B cell (primary cell): ENCODE measurements at regions not wholly inside any gene's neighbourhood (a gene's known extent, or its start where the extent isn't known, plus 50 kb on each side); places are given as distances from the start of the nearest gene placed in this dataset.

Experiments
- ATAC-seq: fragments of 200-7000 bp; cut with Tn5 transposase; one replicate; pipeline ENCODE4 v1.10.0; 2021; ENCODE audit warnings: low read depth, mild to moderate bottlenecking, moderate number of reproducible peaks, moderate library complexity
- CTCF ChIA-PET: fragments of 350-600 bp; sonication (Branson Sonifier 250); formaldehyde crosslinking; loops from one replicate; lab custom pipeline; 2021; ENCODE audit warnings: antibody characterized with exemption, inconsistent platforms; lab: Charles Lee
- POLR2A ChIA-PET: fragments of 350-600 bp; sonication (Branson Sonifier 250); formaldehyde crosslinking; loops from one replicate; lab custom pipeline; 2021; ENCODE audit warnings: antibody characterized with exemption; lab: Charles Lee
- DNase-seq: peaks from one replicate; pipeline ENCODE4 v3.0.0; 2013
- H2AFZ ChIP-seq: 2 replicates; pipeline ENCODE4 v1.6.1; 2012; ENCODE audit warnings: mild to moderate bottlenecking, low read depth, low read length; ENCODE audit not compliant: insufficient read depth, poor library complexity, severe bottlenecking
- H3K27ac ChIP-seq, 2 donors: 1 replicate in 1 of 2; 2 replicates in 1 of 2; pipeline ENCODE4 v1.5.1; 2012 to 2013; ENCODE audit warnings: low read length in 2 of 2, mild to moderate bottlenecking in 2 of 2, moderate library complexity in 1 of 2
- H3K27me3 ChIP-seq, 4 experiments: fragments of 200-600 bp in 1 of 4; sonication (generic) in 1 of 4; replicated peaks in 1 of 4; 1 replicate in 2 of 4; 2 replicates in 2 of 4; pipeline versions ENCODE4 v1.6.1 to v1.7.0; 2013 to 2016; ENCODE audit warnings: low read length in 3 of 4, mild to moderate bottlenecking in 2 of 4, mixed read lengths in 1 of 4, moderate library complexity in 1 of 4; ENCODE audit not compliant: insufficient read depth in 4 of 4, control insufficient read depth in 3 of 4; ENCODE audit errors: control extremely low read depth in 1 of 4
- H3K36me3 ChIP-seq, 2 experiments: replicated peaks in 1 of 2; 1 replicate in 1 of 2; 2 replicates in 1 of 2; pipeline versions ENCODE4 v1.6.1 to v1.7.1; 2013; ENCODE audit warnings: low read length in 1 of 2; ENCODE audit not compliant: insufficient read depth in 2 of 2, control insufficient read depth in 1 of 2; ENCODE audit errors: control extremely low read depth in 1 of 2, extremely low read depth in 1 of 2
- H3K4me1 ChIP-seq, 2 donors: fragments of 200-600 bp in 1 of 2; sonication (generic) in 1 of 2; 1 replicate in 1 of 2; 2 replicates in 1 of 2; pipeline versions ENCODE4 v1.5.1 to v1.6.1; 2013 to 2017; ENCODE audit warnings: low read length in 2 of 2; ENCODE audit not compliant: control insufficient read depth in 2 of 2, insufficient read depth in 2 of 2
- H3K4me2 ChIP-seq: replicated peaks from 2 replicates; pipeline ENCODE3; 2012; ENCODE audit warnings: mild to moderate bottlenecking, low read depth, low read length; ENCODE audit not compliant: poor library complexity, severe bottlenecking
- H3K4me3 ChIP-seq, 5 experiments: fragments of 200-600 bp in 1 of 5; sonication (generic) in 1 of 5; 1 replicate in 3 of 5; 2 replicates in 2 of 5; pipeline versions ENCODE4 v1.5.1 to v1.7.0; 2011 to 2016; ENCODE audit warnings: low read length in 4 of 5, mild to moderate bottlenecking in 4 of 5, low read depth in 2 of 5, control low read depth in 1 of 5, moderate library complexity in 1 of 5; ENCODE audit not compliant: insufficient read depth in 1 of 5; ENCODE audit errors: control extremely low read depth in 1 of 5, extremely low read depth in 1 of 5
- H3K79me2 ChIP-seq: fragments of 200-600 bp; sonication (generic); one replicate; pipeline ENCODE4 v1.6.0; 2016; ENCODE audit warnings: low read length; ENCODE audit not compliant: control insufficient read depth, insufficient read depth
- H3K9ac ChIP-seq: fragments of 200-600 bp; sonication (generic); 2 replicates; pipeline ENCODE4 v1.6.1; 2017; ENCODE audit warnings: mild to moderate bottlenecking, low read length, moderate library complexity
- H3K9me3 ChIP-seq, 3 donors: one replicate each; pipeline versions ENCODE4 v1.6.1 to v1.7.1; 2013; ENCODE audit warnings: low read length in 2 of 3; ENCODE audit not compliant: control insufficient read depth in 2 of 3, insufficient read depth in 1 of 3; ENCODE audit errors: control extremely low read depth in 1 of 3
- H4K20me1 ChIP-seq: 2 replicates; pipeline ENCODE4 v1.6.0; 2012; ENCODE audit warnings: mild to moderate bottlenecking, low read length; ENCODE audit not compliant: insufficient read depth, control insufficient read depth, poor library complexity, severe bottlenecking
- H3K27ac Mint-ChIP-seq: one replicate; pipeline ENCODE4 v1.8.0; 2021; ENCODE audit warnings: mixed read lengths
- H3K27me3 Mint-ChIP-seq: one replicate; pipeline ENCODE4 v1.8.0; 2021; ENCODE audit warnings: mixed read lengths
- H3K4me1 Mint-ChIP-seq: one replicate; pipeline ENCODE4 v1.8.0; 2021; ENCODE audit warnings: mixed read lengths
- H3K4me3 Mint-ChIP-seq: one replicate; pipeline ENCODE4 v1.8.0; 2021; ENCODE audit warnings: mixed read lengths
- H3K9me3 Mint-ChIP-seq: one replicate; pipeline ENCODE4 v1.8.0; 2022; ENCODE audit warnings: mixed read lengths; ENCODE audit not compliant: insufficient read depth
- EZH2 ChIP-seq: IDR thresholded peaks from 2 replicates; pipeline ENCODE4 v1.6.1; 2012; ENCODE audit warnings: borderline replicate concordance, low read depth, mild to moderate bottlenecking, moderate library complexity, low read length; ENCODE audit not compliant: insufficient read depth, poor library complexity, severe bottlenecking
- WGBS: methylation state at CpG from one replicate; pipeline ENCODE4 v1.1.5; 2013; ENCODE audit warnings: missing lambda C conversion rate; ENCODE audit not compliant: insufficient coverage; 5-methylcytosine and 5-hydroxymethylcytosine counted together
- intact Hi-C: fragments of 100-400 bp; cut with micrococcal nuclease; formaldehyde crosslinking; loops from one replicate; pipeline ENCODE4 v1.10.0; 2022
- TF ChIP-seq, protein P1 (sequence below): fragments of 200-600 bp; IDR thresholded peaks from one replicate; pipeline ENCODE4 v1.8.0; 2022; ENCODE audit warnings: antibody characterized with exemption, mild to moderate bottlenecking

DNA sequence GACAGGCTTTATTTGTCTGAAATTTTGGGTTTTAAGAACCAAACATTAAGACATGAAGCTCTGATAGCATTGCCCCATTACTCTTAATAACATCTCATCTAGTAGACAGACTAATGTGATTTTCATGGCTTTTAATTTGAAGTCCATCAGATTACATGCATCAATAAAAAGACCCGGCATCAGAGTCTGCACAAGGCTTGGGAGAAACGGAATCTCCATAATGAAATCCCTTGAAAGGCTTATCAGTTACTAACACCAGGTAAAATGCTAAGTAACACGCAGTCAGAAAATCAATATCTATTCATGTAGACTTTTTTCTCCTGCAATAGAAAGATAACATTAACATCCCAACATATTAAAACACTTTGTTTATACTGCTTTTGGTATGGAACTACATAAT lies 1485.2 kb upstream of the DDX18 start:
- no peaks in the 10 kb centered on the region for H3K27me3 Mint-ChIP-seq
- no peak overlapping the region for H3K27ac Mint-ChIP-seq
- Histone ChIP-seq H3K4me1 (no peaks in the 10 kb centered on the region), H3K27ac (no peak overlapping the region), H3K79me2 (no peaks in the 10 kb centered on the region), H3K36me3 (no peaks in the 10 kb centered on the region), H3K4me3 (no peak overlapping the region), H2AFZ (no peak overlapping the region), H3K9ac (no peak overlapping the region), H3K4me2 (no peak overlapping the region), H4K20me1 (no peaks in the 10 kb centered on the region), H3K27me3 (no peaks in the 10 kb centered on the region), H3K9me3 (no peaks in the 10 kb centered on the region)
- CTCF ChIA-PET: no interaction called here
- H3K4me1 Mint-ChIP-seq: no peaks in the 10 kb centered on the region
- POLR2A ChIA-PET: no interaction called here
- intact Hi-C loops: no loop called here
- no peak for ATAC-seq
- H3K9me3 Mint-ChIP-seq: peaks cover 2% of the 10 kb centered on the region
- no peak for DNase-seq
- no peak overlapping the region for H3K4me3 Mint-ChIP-seq
- TF ChIP-seq, protein P1, sequence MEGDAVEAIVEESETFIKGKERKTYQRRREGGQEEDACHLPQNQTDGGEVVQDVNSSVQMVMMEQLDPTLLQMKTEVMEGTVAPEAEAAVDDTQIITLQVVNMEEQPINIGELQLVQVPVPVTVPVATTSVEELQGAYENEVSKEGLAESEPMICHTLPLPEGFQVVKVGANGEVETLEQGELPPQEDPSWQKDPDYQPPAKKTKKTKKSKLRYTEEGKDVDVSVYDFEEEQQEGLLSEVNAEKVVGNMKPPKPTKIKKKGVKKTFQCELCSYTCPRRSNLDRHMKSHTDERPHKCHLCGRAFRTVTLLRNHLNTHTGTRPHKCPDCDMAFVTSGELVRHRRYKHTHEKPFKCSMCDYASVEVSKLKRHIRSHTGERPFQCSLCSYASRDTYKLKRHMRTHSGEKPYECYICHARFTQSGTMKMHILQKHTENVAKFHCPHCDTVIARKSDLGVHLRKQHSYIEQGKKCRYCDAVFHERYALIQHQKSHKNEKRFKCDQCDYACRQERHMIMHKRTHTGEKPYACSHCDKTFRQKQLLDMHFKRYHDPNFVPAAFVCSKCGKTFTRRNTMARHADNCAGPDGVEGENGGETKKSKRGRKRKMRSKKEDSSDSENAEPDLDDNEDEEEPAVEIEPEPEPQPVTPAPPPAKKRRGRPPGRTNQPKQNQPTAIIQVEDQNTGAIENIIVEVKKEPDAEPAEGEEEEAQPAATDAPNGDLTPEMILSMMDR: no peak
- TF ChIP-seq EZH2: no peak
- 100% methylated on average over 1 of the region's 3 CpGs for WGBS

DNA sequence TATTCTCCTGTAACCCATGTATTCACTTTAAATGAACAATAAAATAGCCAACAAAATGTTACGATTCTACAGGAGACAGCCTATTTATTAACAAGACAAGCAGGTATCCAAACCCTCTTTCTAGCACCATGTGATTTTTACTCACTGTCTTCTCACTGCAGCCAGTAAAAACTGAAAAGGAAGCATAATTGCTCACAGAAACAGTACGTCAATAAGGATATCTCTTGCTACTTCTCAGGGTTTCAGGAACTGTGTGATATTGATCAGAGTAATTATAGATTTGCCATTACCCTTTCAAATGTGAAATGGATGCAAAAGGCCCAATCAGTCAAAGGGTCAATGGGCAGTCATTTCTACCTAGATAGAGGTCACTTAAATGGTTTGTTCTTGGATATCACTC lies 1473.8 kb upstream of the DDX18 start:
- no peak for TF ChIP-seq EZH2
- TF ChIP-seq, protein P1: no peak
- H2AFZ ChIP-seq: no peak overlapping the region
- H3K9ac ChIP-seq: no peak overlapping the region
- no peak overlapping the region for H3K27ac ChIP-seq
- no peak overlapping the region for H3K4me2 ChIP-seq
- 100% methylated on average over 1 of the region's 2 CpGs for WGBS
- ChIA-PET CTCF (no interaction called here), POLR2A (no interaction called here)
- ATAC-seq (no peak), DNase-seq (no peak)
- H3K4me3 ChIP-seq: no peak overlapping the region
- no peaks in the 10 kb centered on the region for H3K27me3 ChIP-seq
- no peak overlapping the region for H3K4me3 Mint-ChIP-seq
- no peaks in the 10 kb centered on the region for H4K20me1 ChIP-seq
- H3K4me1 ChIP-seq: no peaks in the 10 kb centered on the region
- peaks cover 4% of the 10 kb centered on the region for H3K9me3 Mint-ChIP-seq
- intact Hi-C loops: no loop called here
- H3K27me3 Mint-ChIP-seq: no peaks in the 10 kb centered on the region
- H3K27ac Mint-ChIP-seq: no peak overlapping the region
- no peaks in the 10 kb centered on the region for H3K9me3 ChIP-seq
- H3K79me2 ChIP-seq: no peaks in the 10 kb centered on the region
- no peaks in the 10 kb centered on the region for H3K36me3 ChIP-seq
- H3K4me1 Mint-ChIP-seq: no peaks in the 10 kb centered on the region
